ENCODE measurements at regions not wholly inside any gene's neighbourhood (a gene's known extent, or its start where the extent isn't known, plus 50 kb on each side); places are given as distances from the start of the nearest gene placed in this dataset.

- no peak overlapping the region for H3K4me3 ChIP-seq (ENCODE audit: low read depth, low read length)
These were observed 540.0 kb upstream of the GRAMD2B start for GRCh38 chr5:125883223-125883622.

GRCh38 chr5:125888358-125888757 lies 534.9 kb upstream of the GRAMD2B start:
- no peak for DNase-seq (ENCODE audit: low read depth)
- TF ChIP-seq CTCF (IDR thresholded peaks at IDR 0.05; ENCODE audit: control insufficient read depth, extremely low read depth, insufficient read depth) = no peak
- no peak overlapping the region for H3K4me3 ChIP-seq (ENCODE audit: low read depth, low read length)

More at GRCh38 chr5:125883223-125883622, 540.0 kb upstream of the GRAMD2B start:
- TF ChIP-seq CTCF (IDR thresholded peaks at IDR 0.05; ENCODE audit: control insufficient read depth, extremely low read depth, insufficient read depth) = no peak
- DNase-seq (ENCODE audit: low read depth) = no peak

GRCh38 chr5:125890511-125890931 lies 532.7 kb upstream of the GRAMD2B start:
- H3K4me3 ChIP-seq (ENCODE audit: low read depth, low read length) = no peak overlapping the region
- no peak for TF ChIP-seq CTCF (IDR thresholded peaks at IDR 0.05; ENCODE audit: control insufficient read depth, extremely low read depth, insufficient read depth)
- DNase-seq (ENCODE audit: low read depth) = no peak

- TF ChIP-seq CTCF (IDR thresholded peaks at IDR 0.05; ENCODE audit: control insufficient read depth, extremely low read depth, insufficient read depth) = no peak
- H3K4me3 ChIP-seq (ENCODE audit: low read depth, low read length) = no peak overlapping the region
- DNase-seq (ENCODE audit: low read depth) = no peak
These were observed 532.0 kb upstream of the GRAMD2B start for GRCh38 chr5:125891061-125891725.

- DNase-seq (ENCODE audit: low read depth) = no peak
- no peak overlapping the region for H3K4me3 ChIP-seq (ENCODE audit: low read depth, low read length)
- no peak for TF ChIP-seq CTCF (IDR thresholded peaks at IDR 0.05; ENCODE audit: control insufficient read depth, extremely low read depth, insufficient read depth)
These were observed 528.8 kb upstream of the GRAMD2B start for GRCh38 chr5:125894383-125894782.

GRCh38 chr5:125896368-125896767 lies 526.8 kb upstream of the GRAMD2B start:
- TF ChIP-seq CTCF (IDR thresholded peaks at IDR 0.05; ENCODE audit: control insufficient read depth, extremely low read depth, insufficient read depth) = no peak
- no peak for DNase-seq (ENCODE audit: low read depth)
- H3K4me3 ChIP-seq (ENCODE audit: low read depth, low read length) = no peak overlapping the region

- no peak for DNase-seq (ENCODE audit: low read depth)
- TF ChIP-seq CTCF (IDR thresholded peaks at IDR 0.05; ENCODE audit: control insufficient read depth, extremely low read depth, insufficient read depth) = no peak
- no peak overlapping the region for H3K4me3 ChIP-seq (ENCODE audit: low read depth, low read length)
These were observed 526.1 kb upstream of the GRAMD2B start for GRCh38 chr5:125897089-125897488.

Data from LNCaP clone FGC (cell line).